ENCODE measurements at regions not wholly inside any gene's neighbourhood (a gene's known extent, or its start where the extent isn't known, plus 50 kb on each side); places are given as distances from the start of the nearest gene placed in this dataset.

DNA sequence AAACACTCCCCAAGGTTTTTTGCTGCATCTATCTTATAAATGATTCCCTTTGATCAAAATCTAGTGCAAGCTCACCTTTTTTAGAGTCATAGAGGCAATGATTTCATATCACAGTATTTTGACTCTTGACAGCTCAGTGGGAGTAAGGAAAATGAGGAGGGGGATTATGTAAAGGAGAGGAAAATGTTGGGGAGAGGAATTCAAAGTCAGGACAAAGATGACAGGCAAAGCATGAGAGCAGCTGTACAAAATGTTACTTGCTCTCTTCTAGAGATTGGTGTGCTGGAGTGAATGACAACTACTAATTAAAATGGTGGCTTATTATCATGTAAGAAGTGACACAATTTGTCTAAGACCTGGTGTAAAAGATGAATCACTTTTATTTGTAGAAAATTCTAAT is 644.6 kb upstream of the CHORDC1 start:
- H3K4me3 ChIP-seq (ENCODE audit: low read depth, low read length) = no peak overlapping the region
- no peak overlapping the region for H3K27ac ChIP-seq (ENCODE audit: low read depth, low read length)
- H3K27me3 ChIP-seq (ENCODE audit: control insufficient read depth, insufficient read depth, low read length) = no peaks in the 10 kb centered on the region
- no peaks in the 10 kb centered on the region for H3K4me1 ChIP-seq (ENCODE audit: control insufficient read depth, insufficient read depth, low read length)
- H3K36me3 ChIP-seq (ENCODE audit: control insufficient read depth, insufficient read depth, low read length) = no peaks in the 10 kb centered on the region
- no peak overlapping the region for H3K9ac ChIP-seq (ENCODE audit: low read length)
- H3K9me3 ChIP-seq (ENCODE audit: control insufficient read depth, insufficient read depth, low read depth, low read length) = no peaks in the 10 kb centered on the region

DNA sequence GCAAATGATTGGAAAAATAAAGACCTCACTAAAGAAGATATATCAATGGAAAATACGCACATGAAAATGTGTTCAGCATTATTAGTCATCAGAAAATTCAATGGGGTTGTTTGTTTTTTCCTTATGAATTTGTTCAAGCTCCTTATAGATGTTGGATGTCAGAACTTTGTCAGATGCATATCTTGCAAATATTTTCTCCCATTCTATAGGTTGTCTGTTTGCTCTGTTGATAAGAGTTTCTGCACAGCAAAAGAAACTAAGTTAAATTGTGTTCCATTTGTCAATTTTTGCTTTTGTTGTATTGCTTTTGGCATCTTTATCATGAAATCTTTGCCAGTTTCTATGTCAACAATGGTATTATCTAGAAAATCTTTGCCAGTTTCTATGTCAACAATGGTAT is 633.9 kb upstream of the CHORDC1 start:
- Histone ChIP-seq H3K4me1 (ENCODE audit: control insufficient read depth, insufficient read depth, low read length) (no peaks in the 10 kb centered on the region), H3K9ac (ENCODE audit: low read length) (no peak overlapping the region), H3K27ac (ENCODE audit: low read depth, low read length) (no peak overlapping the region), H3K36me3 (ENCODE audit: control insufficient read depth, insufficient read depth, low read length) (no peaks in the 10 kb centered on the region), H3K9me3 (ENCODE audit: control insufficient read depth, insufficient read depth, low read depth, low read length) (no peaks in the 10 kb centered on the region), H3K4me3 (ENCODE audit: low read depth, low read length) (no peak overlapping the region), H3K27me3 (ENCODE audit: control insufficient read depth, insufficient read depth, low read length) (no peaks in the 10 kb centered on the region)

DNA sequence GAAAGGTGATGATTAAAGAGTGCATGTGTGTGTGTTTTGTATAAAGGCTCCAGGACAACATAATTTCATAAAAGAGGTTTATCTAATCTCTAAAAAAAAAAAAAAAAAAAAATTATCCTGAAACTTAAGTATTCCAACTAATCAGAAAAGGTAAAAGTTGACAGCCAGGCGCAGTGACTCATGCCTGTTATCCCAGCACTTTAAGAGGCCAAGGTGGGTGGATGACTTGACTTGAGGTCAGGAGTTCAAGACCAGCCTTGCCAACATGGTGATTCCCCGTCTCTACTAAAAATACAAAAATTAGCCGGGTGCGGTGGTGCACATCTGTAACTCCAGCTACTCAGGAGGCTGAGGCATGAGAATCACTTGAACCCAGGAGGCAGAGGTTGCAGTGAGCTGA is 632.7 kb upstream of the CHORDC1 start:
- H3K27ac ChIP-seq (ENCODE audit: low read depth, low read length) = no peak overlapping the region

DNA sequence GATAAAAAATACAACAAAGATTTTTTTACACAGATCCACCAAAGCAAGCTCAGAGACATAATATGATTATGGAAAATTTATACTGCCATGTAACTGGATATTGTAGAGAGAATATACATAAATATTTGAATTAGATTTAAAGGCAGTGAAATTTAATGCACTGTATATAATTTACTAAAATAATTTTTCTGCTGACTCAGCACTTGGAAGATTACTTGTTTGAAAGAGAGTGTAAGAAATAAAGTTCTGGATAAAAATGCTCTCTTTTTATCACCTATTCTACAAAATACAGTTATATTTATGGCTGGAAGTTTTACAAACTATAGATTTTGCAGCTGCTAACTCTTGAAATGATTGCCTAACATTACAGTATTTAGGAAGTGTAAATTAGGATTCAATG is 628.3 kb upstream of the CHORDC1 start:
- Histone ChIP-seq H3K27me3 (ENCODE audit: control insufficient read depth, insufficient read depth, low read length) (no peaks in the 10 kb centered on the region), H3K36me3 (ENCODE audit: control insufficient read depth, insufficient read depth, low read length) (no peaks in the 10 kb centered on the region), H3K9ac (ENCODE audit: low read length) (no peak overlapping the region), H3K9me3 (ENCODE audit: control insufficient read depth, insufficient read depth, low read depth, low read length) (no peaks in the 10 kb centered on the region), H3K4me3 (ENCODE audit: low read depth, low read length) (no peak overlapping the region), H3K4me1 (ENCODE audit: control insufficient read depth, insufficient read depth, low read length) (no peaks in the 10 kb centered on the region), H3K27ac (ENCODE audit: low read depth, low read length) (no peak overlapping the region)

More for the DNA sequence above, 632.7 kb upstream of the CHORDC1 start:
- H3K9me3 ChIP-seq (ENCODE audit: control insufficient read depth, insufficient read depth, low read depth, low read length) = no peaks in the 10 kb centered on the region
- no peaks in the 10 kb centered on the region for H3K4me1 ChIP-seq (ENCODE audit: control insufficient read depth, insufficient read depth, low read length)
- no peak overlapping the region for H3K9ac ChIP-seq (ENCODE audit: low read length)
- no peak overlapping the region for H3K4me3 ChIP-seq (ENCODE audit: low read depth, low read length)
- no peaks in the 10 kb centered on the region for H3K36me3 ChIP-seq (ENCODE audit: control insufficient read depth, insufficient read depth, low read length)
- H3K27me3 ChIP-seq (ENCODE audit: control insufficient read depth, insufficient read depth, low read length) = no peaks in the 10 kb centered on the region

DNA sequence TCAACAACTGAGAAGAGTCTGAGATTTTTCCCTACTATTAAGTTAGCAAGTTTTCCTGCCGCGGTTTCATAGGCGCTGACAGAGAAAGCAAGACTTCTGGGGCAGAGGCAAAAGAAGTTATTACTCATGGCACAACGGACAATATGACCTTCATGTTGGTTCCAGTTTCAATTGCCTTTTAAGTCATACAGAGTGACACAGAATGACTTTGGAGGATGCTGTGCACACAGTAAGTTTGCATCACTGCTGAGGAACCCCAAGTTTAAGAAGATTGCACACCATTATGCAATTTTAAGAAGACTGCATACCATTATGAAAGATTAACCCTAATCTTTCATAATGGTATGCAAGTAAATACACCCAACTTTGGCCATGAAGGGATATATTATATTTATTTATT is 626.5 kb upstream of the CHORDC1 start:
- Histone ChIP-seq H3K36me3 (ENCODE audit: control insufficient read depth, insufficient read depth, low read length) (no peaks in the 10 kb centered on the region), H3K27ac (ENCODE audit: low read depth, low read length) (no peak overlapping the region), H3K27me3 (ENCODE audit: control insufficient read depth, insufficient read depth, low read length) (no peaks in the 10 kb centered on the region), H3K9ac (ENCODE audit: low read length) (no peak overlapping the region), H3K4me1 (ENCODE audit: control insufficient read depth, insufficient read depth, low read length) (no peaks in the 10 kb centered on the region), H3K4me3 (ENCODE audit: low read depth, low read length) (no peak overlapping the region), H3K9me3 (ENCODE audit: control insufficient read depth, insufficient read depth, low read depth, low read length) (no peaks in the 10 kb centered on the region)

DNA sequence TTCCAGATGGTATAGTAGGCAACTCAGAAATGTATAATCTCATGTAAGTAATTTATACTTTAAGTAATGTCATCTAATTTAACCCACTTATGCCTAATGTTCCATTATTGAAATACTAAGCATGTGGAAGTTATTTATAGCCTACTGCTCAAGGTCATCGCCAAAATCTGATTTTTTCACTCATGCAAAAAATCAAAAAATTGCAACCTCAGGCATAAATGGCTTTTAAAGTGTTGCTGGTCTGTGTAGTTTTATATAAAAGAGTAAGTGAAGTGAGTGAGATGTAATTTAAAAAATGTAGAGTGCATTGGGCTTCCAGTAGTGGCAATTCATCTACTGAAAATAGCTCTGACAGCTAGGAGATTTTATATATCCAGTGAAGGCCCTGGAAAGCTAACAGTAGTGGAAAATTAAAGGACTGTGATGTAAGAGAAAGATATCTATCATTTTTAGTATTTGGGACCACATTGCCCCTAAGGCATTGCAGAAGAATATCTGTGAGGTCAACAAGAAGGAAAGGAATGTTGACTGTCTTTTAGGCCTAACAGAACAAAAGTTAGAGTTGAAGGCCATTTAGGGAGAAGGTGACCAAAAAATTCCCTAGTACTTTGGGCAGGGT is 624.5 kb upstream of the CHORDC1 start:
- H3K9me3 ChIP-seq (ENCODE audit: control insufficient read depth, insufficient read depth, low read depth, low read length) = no peaks in the 10 kb centered on the region
- no peak overlapping the region for H3K9ac ChIP-seq (ENCODE audit: low read length)
- no peak overlapping the region for H3K4me3 ChIP-seq (ENCODE audit: low read depth, low read length)
- H3K27ac ChIP-seq (ENCODE audit: low read depth, low read length) = no peak overlapping the region
- no peaks in the 10 kb centered on the region for H3K4me1 ChIP-seq (ENCODE audit: control insufficient read depth, insufficient read depth, low read length)
- no peaks in the 10 kb centered on the region for H3K36me3 ChIP-seq (ENCODE audit: control insufficient read depth, insufficient read depth, low read length)
- H3K27me3 ChIP-seq (ENCODE audit: control insufficient read depth, insufficient read depth, low read length) = no peaks in the 10 kb centered on the region

DNA sequence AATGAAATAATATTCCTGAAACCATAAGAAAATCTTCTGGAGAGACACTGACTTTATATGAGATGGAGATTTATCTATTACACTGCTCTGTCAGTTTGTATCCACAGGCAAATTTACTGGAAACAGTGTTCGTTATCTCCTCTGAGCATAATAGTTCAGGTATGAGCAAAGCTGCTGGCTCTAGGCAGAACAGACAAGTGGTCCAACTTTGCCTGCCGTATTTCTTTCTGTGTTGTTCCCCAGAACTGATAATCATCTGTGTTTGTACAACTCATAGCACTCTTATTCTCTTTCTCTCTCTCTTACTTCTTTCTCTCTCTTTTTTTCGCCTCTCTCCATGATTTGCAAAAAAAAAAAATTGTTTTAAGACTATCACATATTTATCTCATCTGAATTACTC is 623.8 kb upstream of the CHORDC1 start:
- Histone ChIP-seq H3K9me3 (ENCODE audit: control insufficient read depth, insufficient read depth, low read depth, low read length) (no peaks in the 10 kb centered on the region), H3K9ac (ENCODE audit: low read length) (no peak overlapping the region), H3K27ac (ENCODE audit: low read depth, low read length) (no peak overlapping the region)

DNA sequence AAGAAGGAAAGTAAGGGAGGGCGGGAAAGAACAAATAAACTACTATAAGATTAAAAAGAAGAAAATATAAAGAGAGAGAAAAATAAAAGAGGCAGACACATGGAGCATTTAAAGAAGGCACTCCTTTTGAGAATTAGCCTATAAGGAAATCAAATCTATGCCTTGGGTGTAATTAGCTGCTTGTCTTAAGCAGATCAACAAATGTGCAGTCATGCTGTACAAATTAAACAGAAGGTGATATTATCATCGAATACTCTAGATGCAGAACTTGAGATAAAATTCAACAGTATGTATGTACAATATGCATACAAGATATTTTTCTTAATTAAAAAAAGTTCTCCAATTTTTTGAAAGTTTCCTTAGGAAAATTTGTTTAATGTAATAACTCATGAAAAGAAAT is 623.0 kb upstream of the CHORDC1 start:
- Histone ChIP-seq H3K27ac (ENCODE audit: low read depth, low read length) (no peak overlapping the region), H3K4me1 (ENCODE audit: control insufficient read depth, insufficient read depth, low read length) (no peaks in the 10 kb centered on the region), H3K4me3 (ENCODE audit: low read depth, low read length) (no peak overlapping the region), H3K27me3 (ENCODE audit: control insufficient read depth, insufficient read depth, low read length) (no peaks in the 10 kb centered on the region), H3K9me3 (ENCODE audit: control insufficient read depth, insufficient read depth, low read depth, low read length) (no peaks in the 10 kb centered on the region), H3K9ac (ENCODE audit: low read length) (no peak overlapping the region), H3K36me3 (ENCODE audit: control insufficient read depth, insufficient read depth, low read length) (no peaks in the 10 kb centered on the region)

More for the DNA sequence above, 623.8 kb upstream of the CHORDC1 start:
- Histone ChIP-seq H3K4me3 (ENCODE audit: low read depth, low read length) (no peak overlapping the region), H3K4me1 (ENCODE audit: control insufficient read depth, insufficient read depth, low read length) (no peaks in the 10 kb centered on the region), H3K27me3 (ENCODE audit: control insufficient read depth, insufficient read depth, low read length) (no peaks in the 10 kb centered on the region), H3K36me3 (ENCODE audit: control insufficient read depth, insufficient read depth, low read length) (no peaks in the 10 kb centered on the region)

DNA sequence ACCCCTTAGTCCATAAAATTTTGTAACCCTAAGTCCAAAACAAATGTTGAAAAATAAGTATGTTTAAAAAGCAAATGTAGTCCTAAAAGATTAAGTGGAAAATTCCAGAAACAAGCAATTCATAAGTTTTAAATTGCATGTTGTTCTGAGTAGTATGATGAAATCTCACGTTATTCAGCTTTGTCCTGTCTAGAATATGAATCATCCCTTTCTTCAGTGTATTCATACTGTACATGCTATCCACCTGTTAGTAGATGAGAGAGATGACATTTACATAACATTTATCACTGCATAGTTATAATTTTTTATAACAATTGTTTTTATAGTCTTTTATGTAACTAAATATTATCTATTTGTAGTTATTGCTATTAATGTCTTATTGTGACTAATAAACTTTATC is 622.3 kb upstream of the CHORDC1 start:
- no peaks in the 10 kb centered on the region for H3K4me1 ChIP-seq (ENCODE audit: control insufficient read depth, insufficient read depth, low read length)
- no peak overlapping the region for H3K9ac ChIP-seq (ENCODE audit: low read length)
- no peaks in the 10 kb centered on the region for H3K9me3 ChIP-seq (ENCODE audit: control insufficient read depth, insufficient read depth, low read depth, low read length)
- no peak overlapping the region for H3K27ac ChIP-seq (ENCODE audit: low read depth, low read length)
- H3K27me3 ChIP-seq (ENCODE audit: control insufficient read depth, insufficient read depth, low read length) = no peaks in the 10 kb centered on the region
- no peaks in the 10 kb centered on the region for H3K36me3 ChIP-seq (ENCODE audit: control insufficient read depth, insufficient read depth, low read length)
- no peak overlapping the region for H3K4me3 ChIP-seq (ENCODE audit: low read depth, low read length)

DNA sequence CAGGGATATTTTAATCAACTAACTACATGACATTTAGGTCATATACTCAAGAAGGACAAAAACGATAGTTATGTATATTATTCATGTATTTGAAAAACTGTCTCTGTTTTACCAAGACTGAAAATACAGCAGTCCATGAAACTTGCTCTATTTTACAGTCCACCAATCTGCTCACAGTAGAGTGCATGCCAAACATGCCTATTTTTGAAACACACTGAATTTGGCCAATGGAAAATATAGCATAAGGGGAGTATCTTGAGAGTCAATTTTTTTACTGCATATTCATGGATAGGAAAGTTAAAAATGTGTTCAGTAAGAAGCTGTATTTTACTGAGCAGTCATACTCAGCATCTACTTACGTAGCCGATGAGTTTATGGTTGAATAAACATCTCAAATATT is 621.2 kb upstream of the CHORDC1 start:
- Histone ChIP-seq H3K4me3 (ENCODE audit: low read depth, low read length) (no peak overlapping the region), H3K9ac (ENCODE audit: low read length) (no peak overlapping the region), H3K9me3 (ENCODE audit: control insufficient read depth, insufficient read depth, low read depth, low read length) (no peaks in the 10 kb centered on the region), H3K27ac (ENCODE audit: low read depth, low read length) (no peak overlapping the region), H3K4me1 (ENCODE audit: control insufficient read depth, insufficient read depth, low read length) (no peaks in the 10 kb centered on the region; the same call in 1 of the 2 replicates), H3K27me3 (ENCODE audit: control insufficient read depth, insufficient read depth, low read length) (no peaks in the 10 kb centered on the region), H3K36me3 (ENCODE audit: control insufficient read depth, insufficient read depth, low read length) (no peaks in the 10 kb centered on the region)

DNA sequence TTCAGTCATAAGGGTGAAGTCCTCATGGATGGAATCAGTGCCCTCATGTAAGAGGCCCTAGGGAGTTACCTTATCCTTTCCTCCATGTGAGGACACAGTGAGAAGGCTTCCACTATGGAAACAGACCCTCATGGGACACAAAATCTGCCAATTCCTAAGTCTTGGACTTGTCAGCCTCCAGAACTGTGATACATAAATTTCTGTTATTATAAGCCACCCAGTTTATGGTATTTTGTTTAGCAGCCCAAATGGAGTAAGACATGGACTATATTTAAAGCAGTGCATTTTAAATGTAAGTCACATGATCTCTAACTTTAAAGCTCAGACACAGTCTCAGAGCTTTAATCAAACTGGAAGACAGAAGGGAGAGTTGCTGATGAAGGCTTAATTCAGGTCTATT is 619.8 kb upstream of the CHORDC1 start:
- no peaks in the 10 kb centered on the region for H3K36me3 ChIP-seq (ENCODE audit: control insufficient read depth, insufficient read depth, low read length)
- no peak overlapping the region for H3K4me3 ChIP-seq (ENCODE audit: low read depth, low read length)
- no peaks in the 10 kb centered on the region; the same call in 1 of the 2 replicates for H3K4me1 ChIP-seq (ENCODE audit: control insufficient read depth, insufficient read depth, low read length)
- H3K27me3 ChIP-seq (ENCODE audit: control insufficient read depth, insufficient read depth, low read length) = no peaks in the 10 kb centered on the region
- no peaks in the 10 kb centered on the region for H3K9me3 ChIP-seq (ENCODE audit: control insufficient read depth, insufficient read depth, low read depth, low read length)
- no peak overlapping the region for H3K9ac ChIP-seq (ENCODE audit: low read length)
- no peak overlapping the region for H3K27ac ChIP-seq (ENCODE audit: low read depth, low read length)

DNA sequence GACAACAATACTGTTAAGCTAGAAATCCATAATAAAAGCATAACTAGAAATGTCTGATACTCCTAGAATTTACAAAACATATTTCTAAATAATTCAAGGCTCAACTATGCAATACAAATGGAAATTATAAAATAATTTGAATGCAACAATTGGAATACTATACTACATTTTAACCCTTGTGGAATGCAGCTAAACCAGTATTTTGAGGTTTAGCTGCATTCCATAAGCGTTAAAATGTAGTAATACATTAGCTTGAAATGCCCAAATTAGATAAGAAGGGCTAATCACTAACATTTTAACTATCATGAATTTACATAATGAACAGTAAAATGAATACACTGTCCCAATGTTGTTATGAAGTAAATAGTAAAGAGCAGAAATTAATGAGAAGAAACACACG is 617.2 kb upstream of the CHORDC1 start:
- no peak overlapping the region for H3K9ac ChIP-seq (ENCODE audit: low read length)
- no peaks in the 10 kb centered on the region for H3K9me3 ChIP-seq (ENCODE audit: control insufficient read depth, insufficient read depth, low read depth, low read length)

More for the DNA sequence above, 617.2 kb upstream of the CHORDC1 start:
- Histone ChIP-seq H3K27ac (ENCODE audit: low read depth, low read length) (no peak overlapping the region), H3K4me3 (ENCODE audit: low read depth, low read length) (no peak overlapping the region), H3K27me3 (ENCODE audit: control insufficient read depth, insufficient read depth, low read length) (no peaks in the 10 kb centered on the region), H3K36me3 (ENCODE audit: control insufficient read depth, insufficient read depth, low read length) (no peaks in the 10 kb centered on the region), H3K4me1 (ENCODE audit: control insufficient read depth, insufficient read depth, low read length) (no peaks in the 10 kb centered on the region; the same call in 1 of the 2 replicates)
